K562 (cell line): ENCODE measurements at regions not wholly inside any gene's neighbourhood (a gene's known extent, or its start where the extent isn't known, plus 50 kb on each side); places are given as distances from the start of the nearest gene placed in this dataset.

ENCODE experiments used
- ARNT ChIP-seq, 2 experiments: fragments of 450-650 bp; IDR thresholded peaks; 2 replicates each; pipeline ENCODE4 v1.6.1; 2016; ENCODE audit warnings: mild to moderate bottlenecking in 1 of 2
- BRD9 ChIP-seq: fragments of 450-650 bp; IDR thresholded peaks from 2 replicates; pipeline ENCODE4 v1.6.1; 2018; ENCODE audit warnings: low read depth; ENCODE audit not compliant: partially characterized antibody
- CREM ChIP-seq: IDR thresholded peaks from 2 replicates; pipeline ENCODE4 v1.6.1; 2014; ENCODE audit warnings: antibody characterized with exemption, low read depth
- ETV5 ChIP-seq: sonication (generic); formaldehyde crosslinking; IDR thresholded peaks from 2 replicates; pipeline ENCODE4 v1.4.0; 2020; ENCODE audit warnings: low read depth, mild to moderate bottlenecking, missing genetic modification reagents
- HNRNPH1 ChIP-seq: fragments of 200-400 bp; formaldehyde crosslinking; optimal IDR thresholded peaks from 2 replicates; pipeline ENCODE3; 2017; ENCODE audit warnings: low read depth, mild to moderate bottlenecking, low read length, moderate library complexity
- KAT8 ChIP-seq: fragments of 450-650 bp; IDR thresholded peaks from 2 replicates; pipeline ENCODE4 v1.6.1; 2016; ENCODE audit warnings: low read depth, mild to moderate bottlenecking
- MAFG ChIP-seq: fragments of 450-650 bp; conservative IDR thresholded peaks from 2 replicates; pipeline ENCODE4 v1.6.1; 2016; ENCODE audit warnings: missing genetic modification characterization, missing compliant biosample characterization
- NR2C2 ChIP-seq, 2 experiments: fragments of 200-800 bp in 1 of 2; sonication (Bioruptor generic) in 1 of 2; sonication (generic) in 1 of 2; formaldehyde crosslinking in 1 of 2; IDR thresholded peaks; 2 replicates each; pipeline versions ENCODE4 v1.6.1 to v1.8.0; 2016 to 2022; ENCODE audit warnings: mild to moderate bottlenecking in 1 of 2, missing compliant biosample characterization in 1 of 2, missing genetic modification characterization in 1 of 2, missing genetic modification reagents in 1 of 2
- RB1 ChIP-seq: fragments of 450-650 bp; IDR thresholded peaks from 2 replicates; pipeline ENCODE4 v1.6.1; 2017; ENCODE audit warnings: low read depth, mild to moderate bottlenecking
- SETDB1 ChIP-seq: IDR thresholded peaks from one replicate; pipeline ENCODE4 v1.6.1; 2012; ENCODE audit warnings: low read length, control low read depth, inconsistent platforms
- SMARCA4 ChIP-seq: fragments of 450-650 bp; IDR thresholded peaks from 2 replicates; pipeline ENCODE4 v1.6.1; 2016
- SREBF1 ChIP-seq: fragments of 150-350 bp; IDR thresholded peaks from 2 replicates; pipeline ENCODE4 v1.6.1; 2014; ENCODE audit warnings: antibody characterized with exemption, low read depth, low read length, borderline replicate concordance
- TEAD4 ChIP-seq, 2 experiments: sonication (generic) in 1 of 2; formaldehyde crosslinking in 1 of 2; IDR thresholded peaks; 2 replicates each; pipeline versions ENCODE4 v1.6.1 to v1.8.0; 2012 to 2022; ENCODE audit warnings: borderline replicate concordance in 1 of 2, inconsistent platforms in 1 of 2, low read length in 1 of 2, mild to moderate bottlenecking in 1 of 2, missing genetic modification reagents in 1 of 2
- XRCC5 ChIP-seq: fragments of 200-400 bp; formaldehyde crosslinking; IDR thresholded peaks from 2 replicates; pipeline ENCODE4 v1.6.1; 2017; ENCODE audit warnings: low read depth, mild to moderate bottlenecking, low read length
- ZNF3 ChIP-seq: fragments of 250-450 bp; sonication (Bioruptor Pico); IDR thresholded peaks from 2 replicates; pipeline ENCODE4 v1.5.0; 2021; ENCODE audit warnings: mild to moderate bottlenecking, moderate library complexity
- ZNF583 ChIP-seq: fragments of 250-450 bp; sonication (Bioruptor Pico); IDR thresholded peaks from 2 replicates; pipeline ENCODE4 v1.4.0; 2020
- ZNF717 ChIP-seq: fragments of 250-450 bp; sonication (Bioruptor Pico); IDR thresholded peaks from 2 replicates; pipeline ENCODE4 v1.5.0; 2021
- TF ChIP-seq, protein P1 (sequence below): sonication (generic); formaldehyde crosslinking; IDR thresholded peaks from 2 replicates; pipeline ENCODE4 v1.8.0; 2023; ENCODE audit warnings: mild to moderate bottlenecking, missing genetic modification reagents
- TF ChIP-seq, protein P2 (sequence below): fragments of 250-450 bp; sonication (Bioruptor Pico); IDR thresholded peaks from 2 replicates; pipeline ENCODE4 v1.4.0; 2020; ENCODE audit warnings: borderline replicate concordance
- TF ChIP-seq, protein P3 (sequence below), 2 experiments: IDR thresholded peaks; 2 replicates each; pipeline ENCODE4 v1.6.1; 2011; ENCODE audit warnings: borderline replicate concordance in 1 of 2, control low read depth in 1 of 2, low read depth in 1 of 2, low read length in 1 of 2, mild to moderate bottlenecking in 1 of 2, mixed read lengths in 1 of 2, moderate library complexity in 1 of 2; ENCODE audit not compliant: insufficient read depth in 1 of 2, insufficient read length in 1 of 2, poor library complexity in 1 of 2, severe bottlenecking in 1 of 2; ENCODE audit errors: extremely low read depth in 1 of 2
- TF ChIP-seq, protein P4 (sequence below): fragments of 450-650 bp; formaldehyde crosslinking; conservative IDR thresholded peaks from 2 replicates; pipeline ENCODE4 v1.4.0; 2022; ENCODE audit warnings: mild to moderate bottlenecking, missing genetic modification characterization

DNA sequence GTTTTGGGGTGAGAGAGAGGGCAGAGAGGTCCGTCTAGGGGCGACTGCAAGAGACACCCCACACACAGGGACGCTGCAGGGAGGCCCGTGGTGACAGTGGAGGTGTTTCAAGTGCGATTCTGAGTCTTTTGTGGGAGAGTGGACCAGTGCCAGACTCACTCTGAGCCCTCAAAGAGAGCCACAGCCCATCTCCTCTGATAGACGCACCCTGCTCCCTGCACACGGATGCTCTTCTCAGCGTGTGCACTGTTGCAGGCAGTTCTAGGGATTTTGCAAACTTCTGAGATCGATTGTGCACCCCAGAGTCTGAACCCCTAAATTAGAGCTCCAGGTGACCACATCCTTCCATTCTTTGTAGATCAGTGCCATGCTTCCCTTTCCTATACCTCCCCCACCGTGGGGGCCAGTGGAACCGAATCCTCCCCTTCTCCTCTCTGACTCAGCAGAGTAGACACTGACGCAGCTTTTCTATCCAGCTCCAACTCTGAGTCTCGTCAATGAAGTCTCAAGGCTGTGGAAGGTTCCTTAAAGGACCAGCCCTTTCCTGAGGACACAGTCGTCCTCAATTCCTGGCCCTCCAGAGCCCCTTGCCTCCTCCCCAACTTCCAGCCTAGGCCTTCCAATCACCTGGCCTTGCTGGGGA lies 83.8 kb downstream of the TMEM130 start (continued):
- TF ChIP-seq, protein P1, sequence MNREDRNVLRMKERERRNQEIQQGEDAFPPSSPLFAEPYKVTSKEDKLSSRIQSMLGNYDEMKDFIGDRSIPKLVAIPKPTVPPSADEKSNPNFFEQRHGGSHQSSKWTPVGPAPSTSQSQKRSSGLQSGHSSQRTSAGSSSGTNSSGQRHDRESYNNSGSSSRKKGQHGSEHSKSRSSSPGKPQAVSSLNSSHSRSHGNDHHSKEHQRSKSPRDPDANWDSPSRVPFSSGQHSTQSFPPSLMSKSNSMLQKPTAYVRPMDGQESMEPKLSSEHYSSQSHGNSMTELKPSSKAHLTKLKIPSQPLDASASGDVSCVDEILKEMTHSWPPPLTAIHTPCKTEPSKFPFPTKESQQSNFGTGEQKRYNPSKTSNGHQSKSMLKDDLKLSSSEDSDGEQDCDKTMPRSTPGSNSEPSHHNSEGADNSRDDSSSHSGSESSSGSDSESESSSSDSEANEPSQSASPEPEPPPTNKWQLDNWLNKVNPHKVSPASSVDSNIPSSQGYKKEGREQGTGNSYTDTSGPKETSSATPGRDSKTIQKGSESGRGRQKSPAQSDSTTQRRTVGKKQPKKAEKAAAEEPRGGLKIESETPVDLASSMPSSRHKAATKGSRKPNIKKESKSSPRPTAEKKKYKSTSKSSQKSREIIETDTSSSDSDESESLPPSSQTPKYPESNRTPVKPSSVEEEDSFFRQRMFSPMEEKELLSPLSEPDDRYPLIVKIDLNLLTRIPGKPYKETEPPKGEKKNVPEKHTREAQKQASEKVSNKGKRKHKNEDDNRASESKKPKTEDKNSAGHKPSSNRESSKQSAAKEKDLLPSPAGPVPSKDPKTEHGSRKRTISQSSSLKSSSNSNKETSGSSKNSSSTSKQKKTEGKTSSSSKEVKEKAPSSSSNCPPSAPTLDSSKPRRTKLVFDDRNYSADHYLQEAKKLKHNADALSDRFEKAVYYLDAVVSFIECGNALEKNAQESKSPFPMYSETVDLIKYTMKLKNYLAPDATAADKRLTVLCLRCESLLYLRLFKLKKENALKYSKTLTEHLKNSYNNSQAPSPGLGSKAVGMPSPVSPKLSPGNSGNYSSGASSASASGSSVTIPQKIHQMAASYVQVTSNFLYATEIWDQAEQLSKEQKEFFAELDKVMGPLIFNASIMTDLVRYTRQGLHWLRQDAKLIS (CRISPR knock-in tag): no peak
- TF ChIP-seq ETV5 (CRISPR knock-in tag) (no peak), ZNF583 (CRISPR knock-in tag) (no peak), ZNF3 (CRISPR knock-in tag) (no peak), ARNT (IDR thresholded peaks at IDR 0.05) (no peak), SMARCA4 (0 out of 2 replicates have a peak, but pooled peaks have one; percentile 43), HNRNPH1 (no peak), CREM (no peak), SREBF1 (no peak), XRCC5 (no peak), TEAD4 (IDR thresholded peaks at IDR 0.05; ENCODE audit: low read length) (no peak), TEAD4 (CRISPR knock-in tag; IDR thresholded peaks at IDR 0.05; ENCODE audit: borderline replicate concordance) (no peak), MAFG (tag) (peak; percentile 87), ZNF717 (no peak), BRD9 (no peak), SETDB1 (no peak), RB1 (no peak), KAT8 (no peak), NR2C2 (CRISPR knock-in tag; IDR thresholded peaks at IDR 0.05) (no peak), NR2C2 (tag; IDR thresholded peaks at IDR 0.05) (no peak)
- TF ChIP-seq, protein P2, sequence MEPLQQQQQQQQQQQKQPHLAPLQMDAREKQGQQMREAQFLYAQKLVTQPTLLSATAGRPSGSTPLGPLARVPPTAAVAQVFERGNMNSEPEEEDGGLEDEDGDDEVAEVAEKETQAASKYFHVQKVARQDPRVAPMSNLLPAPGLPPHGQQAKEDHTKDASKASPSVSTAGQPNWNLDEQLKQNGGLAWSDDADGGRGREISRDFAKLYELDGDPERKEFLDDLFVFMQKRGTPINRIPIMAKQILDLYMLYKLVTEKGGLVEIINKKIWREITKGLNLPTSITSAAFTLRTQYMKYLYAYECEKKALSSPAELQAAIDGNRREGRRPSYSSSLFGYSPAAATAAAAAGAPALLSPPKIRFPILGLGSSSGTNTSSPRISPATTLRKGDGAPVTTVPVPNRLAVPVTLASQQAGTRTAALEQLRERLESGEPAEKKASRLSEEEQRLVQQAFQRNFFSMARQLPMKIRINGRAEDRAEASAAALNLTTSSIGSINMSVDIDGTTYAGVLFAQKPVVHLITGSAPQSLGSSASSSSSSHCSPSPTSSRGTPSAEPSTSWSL (CRISPR knock-in tag): no peak
- TF ChIP-seq, protein P3, sequence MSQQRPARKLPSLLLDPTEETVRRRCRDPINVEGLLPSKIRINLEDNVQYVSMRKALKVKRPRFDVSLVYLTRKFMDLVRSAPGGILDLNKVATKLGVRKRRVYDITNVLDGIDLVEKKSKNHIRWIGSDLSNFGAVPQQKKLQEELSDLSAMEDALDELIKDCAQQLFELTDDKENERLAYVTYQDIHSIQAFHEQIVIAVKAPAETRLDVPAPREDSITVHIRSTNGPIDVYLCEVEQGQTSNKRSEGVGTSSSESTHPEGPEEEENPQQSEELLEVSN (IDR thresholded peaks at IDR 0.05; ENCODE audit: borderline replicate concordance in 1 of 2, extremely low read depth in 1 of 2, insufficient read depth in 1 of 2, insufficient read length in 1 of 2, low read depth in 1 of 2, low read length in 1 of 2, poor library complexity in 1 of 2, severe bottlenecking in 1 of 2): no peak
- TF ChIP-seq, protein P4, sequence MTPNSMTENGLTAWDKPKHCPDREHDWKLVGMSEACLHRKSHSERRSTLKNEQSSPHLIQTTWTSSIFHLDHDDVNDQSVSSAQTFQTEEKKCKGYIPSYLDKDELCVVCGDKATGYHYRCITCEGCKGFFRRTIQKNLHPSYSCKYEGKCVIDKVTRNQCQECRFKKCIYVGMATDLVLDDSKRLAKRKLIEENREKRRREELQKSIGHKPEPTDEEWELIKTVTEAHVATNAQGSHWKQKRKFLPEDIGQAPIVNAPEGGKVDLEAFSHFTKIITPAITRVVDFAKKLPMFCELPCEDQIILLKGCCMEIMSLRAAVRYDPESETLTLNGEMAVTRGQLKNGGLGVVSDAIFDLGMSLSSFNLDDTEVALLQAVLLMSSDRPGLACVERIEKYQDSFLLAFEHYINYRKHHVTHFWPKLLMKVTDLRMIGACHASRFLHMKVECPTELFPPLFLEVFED (CRISPR knock-in tag): no peak
